Nucleus accumbens (tissue), 56 donors: ENCODE measurements at regions not wholly inside any gene's neighbourhood (a gene's known extent, or its start where the extent isn't known, plus 50 kb on each side); places are given as distances from the start of the nearest gene placed in this dataset.

Experiments used
- DNase-seq, 56 donors: peaks; one replicate each; lab custom pipeline; 2025; lab: John Stamatoyannopoulos, UW

DNA sequence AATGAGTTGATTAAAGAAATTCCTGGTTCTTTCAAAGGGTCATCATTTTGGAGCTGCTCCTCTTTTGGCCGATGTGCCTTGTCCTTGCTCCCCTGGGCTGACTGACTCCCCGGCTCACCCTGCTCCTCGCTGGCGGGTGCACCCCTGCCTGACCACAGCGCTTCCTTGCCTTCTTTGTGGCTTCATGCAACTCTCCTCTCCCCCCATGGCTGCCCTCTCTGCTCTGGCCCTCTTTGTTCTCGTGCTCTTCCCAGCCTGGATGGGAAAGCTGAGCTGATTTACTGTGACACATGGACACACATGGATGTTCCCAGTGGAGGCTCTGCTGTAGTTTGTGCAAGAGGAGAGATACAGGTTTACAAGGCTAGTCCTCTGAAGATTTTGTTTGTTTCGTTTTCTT is 234.6 kb downstream of the HAUS1 start:
- DNase-seq: no peak

DNA sequence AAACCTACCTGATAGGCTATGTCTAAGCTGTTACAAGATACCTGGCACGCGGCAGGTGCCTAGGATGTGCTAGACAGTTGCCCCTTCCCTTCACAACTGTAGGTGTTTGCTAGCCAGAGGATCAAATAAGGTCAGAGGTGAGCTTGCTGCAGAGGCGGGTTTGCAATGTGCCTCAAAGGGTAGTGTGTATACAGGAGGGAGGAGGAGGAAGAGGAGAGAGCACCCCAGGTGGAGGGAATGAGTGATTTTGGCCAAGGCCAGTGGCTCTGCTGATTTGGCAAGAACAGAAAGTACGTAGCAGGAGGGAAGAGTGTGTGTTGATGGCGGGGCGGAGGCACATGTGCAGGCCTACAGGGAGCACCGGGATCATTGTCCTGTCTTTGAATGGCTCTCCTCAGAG is 236.5 kb downstream of the HAUS1 start:
- no peak for DNase-seq

DNA sequence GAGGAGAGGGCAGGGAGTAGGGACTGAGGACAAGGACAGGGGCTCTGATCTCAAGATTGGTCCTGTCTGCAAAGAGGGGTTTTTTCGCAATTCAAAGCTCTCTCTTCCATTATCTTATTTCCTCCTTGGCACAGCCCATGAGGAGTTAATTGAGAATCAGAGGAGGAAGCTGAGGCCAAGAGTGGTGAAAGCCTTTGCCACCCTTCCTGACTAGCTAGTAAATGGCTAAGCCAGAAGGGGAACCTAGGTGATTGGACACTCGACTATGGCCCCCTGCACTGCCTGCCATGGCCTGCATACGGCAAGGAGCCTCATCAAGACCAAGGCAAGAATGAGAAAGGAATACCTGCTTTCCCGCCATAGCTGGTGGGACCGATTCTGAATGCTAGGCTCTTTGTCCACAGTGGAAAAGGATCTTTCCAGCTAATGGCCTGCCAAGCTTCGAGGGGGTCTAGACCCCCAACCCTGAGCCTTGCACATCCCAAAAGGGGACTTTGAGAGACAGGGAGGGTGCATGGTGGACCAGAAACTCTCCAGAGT is 237.9 kb downstream of the HAUS1 start:
- no peak for DNase-seq

DNA sequence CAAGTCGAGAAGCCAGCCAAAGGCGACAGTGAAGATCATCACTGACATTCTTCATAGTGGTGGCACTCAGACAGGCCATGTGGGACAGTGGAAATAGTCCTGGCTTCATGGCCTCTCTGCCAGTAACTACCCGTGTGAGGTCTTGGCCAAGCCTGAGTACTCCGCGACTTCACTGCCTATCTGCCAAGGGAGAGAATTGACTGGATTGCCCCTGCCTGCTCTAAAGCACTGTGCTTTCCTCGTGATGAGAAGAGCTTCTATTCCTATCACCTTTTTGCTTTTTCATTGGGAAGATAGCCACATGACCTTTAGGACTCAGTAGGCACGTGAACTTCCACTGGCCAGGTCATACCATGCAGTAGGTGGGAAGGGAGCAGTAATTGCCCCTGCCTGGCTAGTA is 239.3 kb downstream of the HAUS1 start:
- no peak for DNase-seq

DNA sequence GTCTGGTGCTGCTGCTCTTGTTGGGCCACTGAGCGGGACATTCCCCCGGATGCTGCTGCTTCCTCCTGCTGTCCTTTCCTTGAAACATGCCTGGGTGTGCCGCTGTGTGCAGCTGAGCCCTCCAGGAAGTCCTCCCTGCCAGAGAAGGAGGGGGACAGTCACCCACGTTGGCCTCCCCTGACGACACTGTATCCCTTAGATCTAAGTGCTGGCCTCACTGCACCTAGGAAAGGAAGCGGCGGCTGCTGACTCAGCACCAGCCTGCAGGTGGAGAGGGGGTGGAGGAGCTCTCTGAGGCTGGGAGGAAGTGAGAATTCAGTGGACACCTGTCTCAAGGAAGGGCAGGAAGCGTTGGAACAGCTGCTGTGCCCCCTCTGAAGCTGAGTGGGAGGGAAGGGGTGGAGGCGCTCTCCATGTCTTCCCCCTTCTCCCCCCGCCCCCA is 239.8 kb downstream of the HAUS1 start:
- peak in 1 of 56 donors; percentile 20 for DNase-seq

DNA sequence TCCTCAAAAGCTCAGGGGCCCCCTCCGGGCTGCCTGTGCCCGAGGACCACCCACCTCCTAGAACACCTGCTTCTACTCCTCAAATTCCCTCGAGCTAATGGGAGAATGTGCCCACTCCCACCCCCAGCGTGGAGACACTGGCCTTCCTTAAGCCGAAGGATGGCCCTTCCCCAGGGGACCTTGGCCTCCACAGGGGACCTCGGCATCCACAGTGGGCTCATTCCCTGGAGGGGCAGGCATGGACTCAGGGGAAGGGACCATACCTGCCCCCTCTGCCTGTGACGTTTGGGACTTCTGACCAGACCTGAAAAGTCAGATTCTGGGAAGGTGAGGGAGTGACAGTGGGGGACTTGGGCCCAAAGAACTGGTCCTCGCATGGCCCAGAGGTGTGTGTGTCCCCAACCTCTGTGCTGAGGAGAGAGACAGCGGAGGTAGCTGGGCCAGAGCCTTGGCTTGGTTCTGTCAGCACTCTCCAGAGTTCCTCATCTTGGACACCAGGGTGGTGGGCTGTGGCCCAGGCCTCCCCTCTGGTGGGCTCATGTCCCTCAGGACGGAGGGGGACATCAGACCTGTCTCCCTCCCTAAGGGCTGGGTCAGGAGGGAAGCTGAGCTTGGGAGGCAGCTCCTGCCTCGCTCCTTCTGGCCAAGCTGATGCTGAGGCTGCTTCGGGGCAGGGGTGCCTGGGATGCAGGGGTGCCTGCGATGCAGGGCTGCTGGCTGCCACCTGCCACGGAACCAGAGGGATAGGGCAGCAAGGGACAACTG is 240.4 kb downstream of the HAUS1 start:
- DNase-seq: no peak

DNA sequence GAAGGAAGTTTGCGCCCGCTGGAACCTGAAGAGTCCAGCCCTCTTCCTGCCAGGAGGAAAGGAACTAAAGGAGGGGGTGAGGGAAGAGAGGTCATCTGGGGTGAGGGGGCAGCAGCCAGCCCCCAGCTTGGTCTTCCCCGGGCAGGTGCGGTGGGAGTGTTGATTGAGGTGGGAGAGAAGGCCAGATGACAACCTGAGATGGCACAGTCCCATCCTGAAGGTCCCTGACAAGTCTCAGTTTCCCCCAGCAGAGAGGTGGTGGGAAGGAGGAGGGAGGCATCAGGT is 240.9 kb downstream of the HAUS1 start:
- no peak for DNase-seq

DNA sequence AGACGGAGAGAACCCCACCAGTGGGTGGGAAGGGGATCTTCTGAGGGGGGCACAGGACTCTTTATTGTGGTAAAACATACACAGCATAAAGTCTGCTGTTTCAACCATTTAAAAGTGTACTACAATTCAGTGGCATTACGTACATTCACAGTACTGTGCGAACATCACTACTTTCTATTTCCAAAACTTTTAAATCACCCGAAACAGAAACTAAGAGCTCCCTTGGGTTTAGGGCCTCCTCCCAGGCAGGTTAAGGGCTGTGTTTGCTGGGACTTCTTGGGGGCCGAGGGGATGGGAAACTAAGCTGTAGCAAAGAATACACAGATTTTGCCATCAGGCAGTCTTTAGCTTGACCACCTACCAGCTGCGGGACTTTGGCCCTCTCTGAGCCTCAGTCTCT is 242.0 kb downstream of the HAUS1 start:
- no peak for DNase-seq

DNA sequence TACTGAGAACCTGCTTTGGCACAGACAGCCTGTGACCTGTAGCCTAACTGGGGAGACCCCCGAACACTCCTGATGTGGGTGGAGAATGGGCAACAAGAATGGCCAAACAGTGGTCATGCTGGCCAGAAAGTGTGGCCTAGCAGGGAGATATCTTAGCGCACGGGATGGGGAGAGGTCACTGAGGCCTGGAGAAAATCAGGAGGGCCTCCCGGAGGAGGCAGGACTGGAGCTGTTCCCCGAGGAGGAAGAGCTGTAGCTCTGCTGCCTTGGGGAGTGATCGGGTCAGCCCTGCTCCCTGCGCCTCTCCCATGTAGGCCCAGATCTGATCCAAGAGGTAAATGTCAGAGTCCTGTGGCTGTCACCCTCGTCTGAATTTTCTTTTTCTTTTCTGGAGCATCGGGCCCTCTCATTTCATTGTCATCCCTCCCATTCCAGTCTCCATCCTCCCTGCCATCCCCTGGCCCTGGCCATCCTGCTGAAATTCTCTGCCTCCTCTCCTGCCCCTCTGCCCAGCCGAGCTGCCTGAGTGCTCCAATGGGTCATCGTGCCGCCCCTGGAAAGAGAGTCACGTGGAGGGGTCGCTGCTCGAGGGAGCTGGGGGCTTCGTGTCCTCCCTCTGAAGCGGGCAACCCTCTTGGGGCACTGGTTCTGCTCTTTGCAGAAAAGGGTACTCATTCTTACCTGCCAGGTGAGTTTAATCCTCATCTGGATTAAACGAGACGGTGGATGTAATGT is 242.9 kb downstream of the HAUS1 start:
- no peak for DNase-seq

DNA sequence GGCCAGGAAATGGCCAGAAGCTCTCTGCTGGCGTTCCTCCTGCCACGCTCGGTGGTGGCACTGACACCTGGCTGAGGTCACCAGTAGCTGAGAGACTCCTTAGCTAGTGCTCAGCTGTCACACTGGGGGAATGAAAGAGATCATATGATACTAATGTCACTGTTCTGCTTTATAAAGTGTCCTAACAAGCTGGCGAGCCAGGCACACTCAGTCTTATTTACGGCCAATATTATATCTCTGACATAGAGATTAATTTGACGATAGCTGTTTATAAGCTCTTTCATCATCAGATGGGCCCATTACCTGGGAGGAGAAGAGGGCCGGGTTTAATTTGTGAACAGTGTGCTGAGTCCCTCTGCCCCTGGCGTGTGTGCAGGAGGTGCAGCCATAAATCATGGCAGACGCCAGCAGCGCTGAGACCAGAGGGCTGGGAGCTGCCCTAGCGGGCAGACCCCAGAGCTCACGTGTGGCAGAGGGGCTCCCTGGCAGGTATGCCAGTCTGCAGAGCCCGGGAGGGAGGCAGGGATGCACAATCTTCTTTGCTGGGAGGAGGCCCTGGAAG is 246.5 kb downstream of the HAUS1 start:
- no peak for DNase-seq

DNA sequence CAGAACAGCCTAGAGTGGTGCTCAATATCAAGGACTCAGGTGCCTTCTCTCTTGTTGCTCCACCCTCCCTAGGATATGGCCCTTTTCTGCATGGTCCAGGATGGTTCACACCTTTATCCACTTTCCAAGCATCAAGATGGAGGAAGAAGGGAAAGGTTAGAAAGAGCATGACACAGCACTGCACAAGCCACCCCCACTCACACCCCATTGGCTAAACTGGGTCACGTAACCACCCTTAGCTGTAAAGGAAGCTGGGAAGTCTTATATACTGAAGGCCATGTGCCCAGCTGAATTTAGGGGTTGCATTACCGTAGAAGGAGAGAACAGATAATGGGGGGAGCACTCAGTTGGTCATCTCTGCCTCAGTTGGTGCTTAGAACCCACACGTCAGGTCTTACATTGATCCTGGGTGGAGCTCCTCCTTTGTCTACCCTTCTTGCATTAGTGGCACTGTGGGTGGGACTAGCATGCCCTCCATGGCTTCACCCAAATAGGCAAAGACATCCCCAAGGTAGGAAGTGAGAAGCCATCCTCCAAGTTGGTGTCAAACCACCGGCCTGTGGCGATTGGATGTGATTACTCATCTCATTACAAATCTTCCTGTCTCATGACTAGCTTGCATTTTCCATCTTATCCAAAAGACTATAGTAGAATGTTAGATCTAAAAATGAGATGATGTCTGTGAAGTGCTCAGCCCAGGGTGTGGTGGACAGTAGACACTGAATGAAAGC is 248.5 kb downstream of the HAUS1 start:
- DNase-seq: no peak

DNA sequence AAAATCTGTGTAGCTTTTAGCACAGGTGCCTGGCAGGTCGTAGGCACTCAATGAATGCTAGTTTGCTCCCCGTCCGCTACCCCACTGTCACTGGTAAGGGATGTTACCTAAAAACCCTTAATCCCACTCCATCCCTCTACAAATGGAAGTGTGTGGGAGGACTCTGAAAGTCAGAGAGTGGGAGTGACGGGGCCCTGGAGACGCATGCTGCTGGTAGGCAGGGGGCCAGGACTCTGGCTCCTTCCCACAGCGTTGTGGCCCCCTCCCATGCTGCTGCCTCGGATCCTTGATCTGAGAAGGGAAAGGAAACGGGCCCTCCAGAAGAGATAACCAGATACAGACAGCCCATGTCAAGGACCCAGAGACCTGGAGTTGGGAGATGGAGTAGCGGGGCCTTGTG is 249.3 kb downstream of the HAUS1 start:
- no peak for DNase-seq

DNA sequence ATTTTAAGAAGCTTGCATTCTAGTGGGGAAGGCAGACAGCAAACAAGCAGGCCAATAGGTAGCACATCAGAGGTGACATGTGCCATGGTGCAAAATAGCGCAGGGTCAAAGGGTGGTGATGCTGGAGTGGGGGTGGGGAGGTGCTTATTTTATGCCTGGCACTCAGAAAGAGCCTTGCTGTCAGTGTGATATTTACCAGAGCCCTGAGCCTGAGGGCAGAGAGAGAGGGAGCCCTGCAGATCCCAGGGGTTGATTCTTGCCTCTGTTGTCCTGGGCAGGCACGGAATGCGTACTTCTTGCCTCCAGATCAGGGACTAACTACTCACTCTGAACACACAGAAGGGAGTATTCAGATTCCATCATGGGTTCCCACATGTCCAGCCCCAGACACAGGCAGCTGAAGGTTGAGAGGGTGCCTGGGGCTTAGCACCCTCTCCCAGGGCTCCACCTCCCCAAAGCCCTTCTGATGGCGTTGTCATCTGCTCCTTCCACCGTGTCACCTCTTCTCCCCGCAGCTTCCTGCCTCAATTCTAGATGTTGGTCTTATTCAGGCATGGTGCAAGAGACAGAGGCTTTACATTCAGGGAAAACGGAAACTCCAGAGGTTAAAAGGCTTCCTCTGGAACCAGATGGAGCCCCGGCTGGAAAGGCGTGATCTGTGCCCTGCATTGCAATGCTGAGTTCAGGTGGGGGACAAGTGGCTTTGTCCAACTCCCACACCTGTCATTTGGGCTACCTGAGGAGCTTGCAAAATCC is 252.3 kb downstream of the HAUS1 start:
- DNase-seq: no peak

DNA sequence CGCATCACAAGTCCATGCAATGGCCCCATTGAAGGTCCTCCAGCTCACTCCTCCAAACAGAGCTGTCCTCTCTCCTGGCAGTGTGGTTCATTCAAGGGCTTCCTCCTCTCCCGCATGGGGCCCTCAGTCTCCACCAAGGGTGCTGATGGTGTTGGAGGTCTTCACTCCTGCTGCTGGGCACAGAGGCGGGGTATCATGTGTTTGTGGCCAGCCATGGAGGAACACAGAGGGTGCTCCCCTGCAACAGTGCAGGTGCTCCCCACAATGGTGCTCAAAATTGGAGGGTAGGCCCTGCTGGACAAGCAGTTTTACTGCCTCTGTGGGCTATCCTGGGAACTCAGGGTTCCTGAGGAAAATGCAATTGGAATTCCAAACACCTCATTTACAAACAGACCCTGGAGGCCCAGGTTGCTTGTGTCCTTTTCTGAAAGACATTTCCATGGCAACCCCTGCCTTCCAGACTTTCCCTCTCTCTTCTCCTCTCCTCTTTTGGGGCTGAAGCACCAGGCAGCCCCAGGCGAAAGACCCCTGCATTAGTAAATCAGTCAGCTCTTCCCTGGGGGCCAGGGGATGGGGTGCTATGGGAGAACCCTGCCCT is 256.0 kb downstream of the HAUS1 start:
- DNase-seq: no peak

DNA sequence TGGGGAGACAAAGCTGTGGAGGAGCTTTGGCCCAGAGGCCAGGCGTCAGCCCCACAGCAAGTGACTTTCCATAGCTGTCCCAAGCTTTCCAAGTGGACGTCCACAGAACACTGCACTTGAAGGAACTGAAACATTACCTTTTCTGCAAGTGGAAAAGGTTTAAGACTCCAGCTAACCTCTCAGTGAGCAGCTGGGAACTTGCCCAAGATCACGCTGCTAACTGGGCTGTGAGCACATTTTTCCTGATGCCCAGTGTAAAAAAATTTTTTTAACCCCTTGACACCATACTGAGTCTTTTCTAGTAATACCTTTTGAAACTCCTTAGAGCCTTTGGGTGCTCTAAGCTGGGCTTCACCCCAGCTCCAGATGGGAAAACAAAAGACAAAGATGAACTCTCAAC is 256.7 kb downstream of the HAUS1 start:
- no peak for DNase-seq

DNA sequence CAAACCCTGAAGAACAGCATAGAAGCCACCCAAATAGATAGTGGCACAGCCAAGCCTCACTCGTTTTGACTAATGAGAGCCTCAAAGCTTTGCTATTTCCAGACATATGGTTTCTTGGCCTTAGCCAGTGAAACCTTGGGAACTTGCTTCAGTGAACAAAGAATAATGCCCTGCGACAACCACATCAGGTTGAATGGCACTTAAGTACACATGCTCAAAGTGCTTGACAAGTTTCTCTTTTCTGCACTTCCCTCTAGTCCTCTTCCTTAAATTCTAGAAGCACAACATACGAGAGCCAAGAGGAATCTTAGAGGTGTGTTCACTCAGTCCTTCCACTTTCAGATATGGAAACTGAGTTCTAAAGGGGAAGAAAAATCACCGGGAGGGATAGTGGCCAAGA is 258.3 kb downstream of the HAUS1 start:
- no peak for DNase-seq

DNA sequence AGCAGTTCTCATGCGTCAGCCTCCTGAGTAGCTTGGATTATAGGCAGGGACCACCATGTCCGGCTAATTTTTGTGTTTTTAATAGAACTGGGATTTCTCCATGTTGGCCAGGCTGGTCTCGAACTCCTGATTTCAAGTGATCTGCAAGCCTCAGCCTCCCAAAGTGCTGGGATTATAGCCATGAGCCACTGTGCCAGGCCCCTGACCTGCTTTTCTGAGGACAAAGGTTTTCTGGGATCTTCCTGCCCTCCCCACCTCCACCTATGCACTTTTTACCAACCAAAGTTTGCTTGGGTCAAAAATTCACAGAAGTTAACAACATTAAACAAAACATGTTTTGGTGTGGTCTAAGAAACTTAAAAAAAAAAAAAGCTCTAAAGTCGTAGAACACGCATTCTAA is 259.9 kb downstream of the HAUS1 start:
- DNase-seq: no peak

DNA sequence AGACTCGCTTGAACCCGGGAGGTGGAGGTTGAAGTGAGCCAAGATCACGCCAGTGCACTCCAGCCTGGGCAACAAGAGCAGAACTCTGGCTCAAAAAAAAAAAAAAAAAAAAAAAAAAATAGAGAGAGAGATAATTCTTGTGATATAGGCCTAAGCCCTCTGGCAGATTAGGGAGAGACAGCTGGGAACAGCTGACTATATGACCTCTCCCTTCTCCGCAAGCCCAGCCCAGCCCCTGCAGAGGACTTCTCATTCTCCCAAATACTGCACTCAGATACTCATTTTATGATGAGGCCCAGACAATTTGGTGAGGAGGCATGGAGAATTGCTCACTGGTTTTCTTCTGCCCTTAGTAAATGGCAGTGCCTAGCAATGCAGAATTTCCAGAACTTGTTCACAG is 262.0 kb downstream of the HAUS1 start:
- no peak for DNase-seq

DNA sequence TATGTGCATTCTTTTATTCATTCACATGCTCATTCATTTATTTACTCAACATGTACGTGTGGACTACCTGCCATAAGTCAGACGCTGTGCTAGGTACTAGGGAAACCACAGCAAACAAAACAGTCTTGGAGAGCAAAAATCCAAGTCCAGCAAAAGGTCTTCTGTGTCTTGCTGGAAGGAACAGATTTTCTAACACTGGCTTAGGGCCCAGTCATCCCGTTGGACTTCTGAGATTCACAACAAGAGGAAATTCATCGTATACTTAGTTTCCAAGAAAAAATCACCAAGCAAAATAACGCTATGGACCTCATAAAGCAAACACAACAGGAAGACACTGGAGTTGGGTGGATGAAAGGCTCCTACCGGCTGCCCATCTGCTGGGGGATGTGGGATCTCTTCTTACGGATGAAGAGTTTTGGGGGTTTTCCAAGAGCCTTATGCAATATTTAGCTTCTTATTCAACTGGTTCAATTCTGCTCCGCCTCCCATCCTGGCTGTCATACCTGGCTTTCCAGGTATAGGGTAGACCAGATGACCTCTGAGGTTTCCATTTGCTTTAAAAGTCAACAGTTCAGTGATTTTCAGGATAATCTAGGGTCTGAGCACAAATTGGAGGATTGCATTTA is 262.7 kb downstream of the HAUS1 start:
- no peak for DNase-seq

DNA sequence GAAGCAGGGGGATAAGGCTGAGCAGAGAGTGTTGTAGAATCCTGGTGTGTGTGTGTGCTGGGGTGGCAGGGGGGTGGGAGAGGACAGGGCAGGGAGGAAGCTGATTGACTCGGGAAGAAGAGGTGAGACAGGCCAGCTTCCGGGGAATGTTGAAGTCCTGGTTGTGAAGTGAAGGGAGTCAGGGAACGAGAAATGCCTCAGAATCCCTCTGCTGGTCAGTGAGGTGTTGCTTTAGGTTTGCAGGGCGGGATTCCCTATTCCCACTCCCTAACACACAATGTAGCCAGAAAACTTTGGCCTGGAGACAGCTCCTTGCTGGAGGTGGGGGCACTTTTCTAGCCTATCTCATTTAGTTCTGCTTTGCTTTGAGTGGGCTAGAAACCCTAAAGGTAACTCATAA is 265.1 kb downstream of the HAUS1 start:
- DNase-seq: no peak
